Lower leg skin (tissue), 4 donors: ENCODE measurements at regions not wholly inside any gene's neighbourhood (a gene's known extent, or its start where the extent isn't known, plus 50 kb on each side); places are given as distances from the start of the nearest gene placed in this dataset.

Experiments used
- DNase-seq, 2 donors: peaks; one replicate each; pipeline ENCODE4 v3.0.0-alpha.2; 2019; ENCODE audit warnings: low spot score in 2 of 2
- H3K4me3 ChIP-seq: fragments of 200-600 bp; sonication (generic); 2 replicates; pipeline ENCODE4 v1.5.1; 2017; ENCODE audit warnings: mild to moderate bottlenecking, low read depth; ENCODE audit not compliant: poor library complexity, severe bottlenecking
- POLR2A ChIP-seq, 2 donors: fragments of 450-650 bp; IDR thresholded peaks; one replicate each; pipeline ENCODE4 v1.6.1; 2016 to 2017; ENCODE audit warnings: antibody characterized with exemption in 2 of 2, mild to moderate bottlenecking in 1 of 2, moderate library complexity in 1 of 2
- WGBS, 2 donors: methylation state at CpG; one replicate each; pipeline ENCODE4 v1.1.5; 2018; 5-methylcytosine and 5-hydroxymethylcytosine counted together
- intact Hi-C: fragments of 100-400 bp; cut with DNase I; formaldehyde crosslinking; loops from one replicate; pipeline ENCODE4 v1.15.0; 2023; ENCODE audit warnings: low total_unique reads
- TF ChIP-seq, protein P1 (sequence below), 3 donors: fragments of 450-650 bp; IDR thresholded peaks; one replicate each; pipeline ENCODE4 v1.5.1; 2016; ENCODE audit warnings: antibody characterized with exemption in 3 of 3, mild to moderate bottlenecking in 3 of 3, moderate library complexity in 2 of 3

DNA sequence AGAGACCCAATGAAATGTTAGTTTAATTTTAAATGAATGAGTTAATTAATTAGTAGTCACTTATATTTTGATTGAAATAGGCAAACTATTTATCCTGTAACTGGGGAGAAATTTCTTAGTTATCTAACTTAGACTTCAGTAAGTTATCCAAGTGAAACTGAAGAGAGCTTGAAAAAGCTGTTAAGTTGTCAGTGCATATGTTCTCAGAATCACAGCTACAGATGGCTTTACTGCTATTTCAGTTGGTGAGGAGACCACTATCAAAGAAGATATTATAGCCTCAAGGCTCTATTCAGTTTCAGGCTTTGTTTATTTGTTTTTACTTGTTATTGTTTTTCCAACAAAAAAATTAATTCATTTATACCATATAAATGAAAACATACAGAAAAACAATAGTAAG is 404.1 kb downstream of the C6orf118 start:
- DNase-seq: no peak
- intact Hi-C loops: no loop called here
- no peak for TF ChIP-seq POLR2A (IDR thresholded peaks at IDR 0.05)
- TF ChIP-seq, protein P1, sequence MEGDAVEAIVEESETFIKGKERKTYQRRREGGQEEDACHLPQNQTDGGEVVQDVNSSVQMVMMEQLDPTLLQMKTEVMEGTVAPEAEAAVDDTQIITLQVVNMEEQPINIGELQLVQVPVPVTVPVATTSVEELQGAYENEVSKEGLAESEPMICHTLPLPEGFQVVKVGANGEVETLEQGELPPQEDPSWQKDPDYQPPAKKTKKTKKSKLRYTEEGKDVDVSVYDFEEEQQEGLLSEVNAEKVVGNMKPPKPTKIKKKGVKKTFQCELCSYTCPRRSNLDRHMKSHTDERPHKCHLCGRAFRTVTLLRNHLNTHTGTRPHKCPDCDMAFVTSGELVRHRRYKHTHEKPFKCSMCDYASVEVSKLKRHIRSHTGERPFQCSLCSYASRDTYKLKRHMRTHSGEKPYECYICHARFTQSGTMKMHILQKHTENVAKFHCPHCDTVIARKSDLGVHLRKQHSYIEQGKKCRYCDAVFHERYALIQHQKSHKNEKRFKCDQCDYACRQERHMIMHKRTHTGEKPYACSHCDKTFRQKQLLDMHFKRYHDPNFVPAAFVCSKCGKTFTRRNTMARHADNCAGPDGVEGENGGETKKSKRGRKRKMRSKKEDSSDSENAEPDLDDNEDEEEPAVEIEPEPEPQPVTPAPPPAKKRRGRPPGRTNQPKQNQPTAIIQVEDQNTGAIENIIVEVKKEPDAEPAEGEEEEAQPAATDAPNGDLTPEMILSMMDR (IDR thresholded peaks at IDR 0.05): no peak
- no peak overlapping the region for H3K4me3 ChIP-seq

DNA sequence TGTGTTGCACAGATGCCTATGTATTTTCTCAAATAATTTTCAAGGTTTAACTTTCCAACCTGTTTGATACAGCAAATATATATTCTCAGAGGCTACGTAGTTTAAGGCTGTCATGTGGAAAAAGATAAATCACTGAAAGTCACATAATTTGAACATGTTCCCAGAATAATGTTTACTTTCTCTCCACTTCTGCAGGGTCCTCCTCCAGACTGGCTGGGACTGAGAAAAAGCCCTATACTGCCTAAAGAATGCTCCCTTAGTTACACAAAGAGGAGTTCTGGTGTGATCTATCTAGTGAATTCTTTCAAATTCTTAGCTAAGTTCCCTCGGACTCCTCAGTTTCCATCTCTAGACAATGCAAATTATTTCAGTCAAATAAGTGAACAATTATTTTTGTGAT is 411.0 kb downstream of the C6orf118 start:
- intact Hi-C loops: no loop called here

DNA sequence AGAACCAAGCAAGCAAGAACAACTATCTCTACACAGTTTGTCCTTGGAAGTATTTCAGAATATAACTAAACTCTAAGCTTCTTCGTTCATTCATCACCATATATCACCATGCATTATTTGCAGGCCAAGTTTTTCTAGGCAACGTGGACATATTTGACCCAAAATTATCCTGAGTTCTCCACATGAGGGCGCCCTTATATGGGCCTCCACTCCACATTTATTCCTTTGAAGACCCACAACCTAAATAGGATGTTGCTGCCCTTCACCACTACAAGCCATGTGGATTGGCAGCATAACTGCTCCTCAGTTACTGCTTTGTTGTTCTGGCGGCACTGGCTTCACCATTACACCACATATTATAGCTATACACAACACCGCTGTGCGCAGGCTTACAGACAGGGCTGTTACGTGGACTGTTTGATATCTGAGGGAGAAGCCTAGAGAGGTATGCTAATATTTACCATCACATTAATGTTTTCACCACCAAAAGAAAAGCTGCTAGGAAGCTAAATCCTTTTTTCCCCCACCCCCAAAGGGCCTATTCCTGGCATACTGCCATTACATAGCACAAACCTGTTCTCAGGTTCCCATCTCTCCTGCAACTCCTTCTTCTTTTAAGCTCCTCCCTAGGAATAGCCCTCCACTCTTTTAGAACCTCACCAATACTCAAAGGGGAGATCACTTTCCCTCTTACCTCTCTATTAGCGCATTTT is 411.7 kb downstream of the C6orf118 start:
- TF ChIP-seq, protein P1 (IDR thresholded peaks at IDR 0.05): no peak
- no peak for TF ChIP-seq POLR2A (IDR thresholded peaks at IDR 0.05)
- WGBS, 2 donors: 85 to 86% methylated on average over 8 of the region's 8 CpGs
- no peak for DNase-seq
- no peak overlapping the region for H3K4me3 ChIP-seq
- intact Hi-C loops: no loop called here

More for the DNA sequence above, 411.0 kb downstream of the C6orf118 start:
- no peak for DNase-seq
- no peak overlapping the region for H3K4me3 ChIP-seq
- WGBS, 2 donors: 37 to 39% methylated on average over 2 of the region's 2 CpGs
- no peak for TF ChIP-seq POLR2A (IDR thresholded peaks at IDR 0.05)
- TF ChIP-seq, protein P1 (IDR thresholded peaks at IDR 0.05): no peak

DNA sequence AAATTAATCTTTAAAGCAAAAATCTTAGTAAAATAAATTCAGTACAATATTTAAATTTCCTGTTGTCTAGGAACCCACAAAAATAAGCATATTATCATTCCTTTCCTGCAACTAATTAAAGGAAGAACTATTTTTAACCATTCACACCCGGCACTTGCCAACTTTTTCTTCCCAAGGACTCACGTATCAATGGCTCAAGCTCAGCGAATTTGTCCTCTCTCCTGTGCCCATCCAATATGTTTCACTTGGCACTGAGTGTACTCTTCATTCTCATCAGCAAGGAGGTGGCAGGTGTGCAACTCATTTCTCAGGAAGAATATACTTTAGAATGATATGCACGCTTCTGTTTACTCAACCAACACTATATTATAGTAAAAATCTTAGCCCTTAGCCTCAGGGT is 419.4 kb downstream of the C6orf118 start:
- no peak overlapping the region for H3K4me3 ChIP-seq
- DNase-seq: no peak
- WGBS, 2 donors: 26 to 51% methylated on average over 4 of the region's 4 CpGs
- TF ChIP-seq, protein P1 (IDR thresholded peaks at IDR 0.05): no peak
- no peak for TF ChIP-seq POLR2A (IDR thresholded peaks at IDR 0.05)
- intact Hi-C loops: no loop called here

DNA sequence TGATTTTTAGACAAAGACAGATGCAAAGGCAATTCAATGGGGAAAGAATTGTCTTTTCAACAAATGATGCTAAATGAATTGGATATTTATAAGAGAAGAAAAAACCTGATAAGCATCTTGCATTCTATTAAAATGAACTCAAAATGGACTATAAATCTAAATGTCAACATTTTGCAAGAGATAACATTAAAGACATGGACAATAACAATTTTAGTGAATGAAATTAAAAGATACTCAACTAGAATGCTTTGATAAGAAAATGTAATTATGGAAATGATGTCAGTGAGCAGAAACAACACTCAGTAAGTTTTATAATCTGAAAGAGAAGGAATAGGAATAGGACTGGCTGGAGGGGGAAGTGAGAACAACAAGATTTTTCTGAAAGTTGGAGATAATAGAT is 421.7 kb downstream of the C6orf118 start:
- TF ChIP-seq, protein P1 (IDR thresholded peaks at IDR 0.05): no peak
- TF ChIP-seq POLR2A (IDR thresholded peaks at IDR 0.05): no peak
- intact Hi-C loops: no loop called here
- no peak for DNase-seq
- H3K4me3 ChIP-seq: no peak overlapping the region

DNA sequence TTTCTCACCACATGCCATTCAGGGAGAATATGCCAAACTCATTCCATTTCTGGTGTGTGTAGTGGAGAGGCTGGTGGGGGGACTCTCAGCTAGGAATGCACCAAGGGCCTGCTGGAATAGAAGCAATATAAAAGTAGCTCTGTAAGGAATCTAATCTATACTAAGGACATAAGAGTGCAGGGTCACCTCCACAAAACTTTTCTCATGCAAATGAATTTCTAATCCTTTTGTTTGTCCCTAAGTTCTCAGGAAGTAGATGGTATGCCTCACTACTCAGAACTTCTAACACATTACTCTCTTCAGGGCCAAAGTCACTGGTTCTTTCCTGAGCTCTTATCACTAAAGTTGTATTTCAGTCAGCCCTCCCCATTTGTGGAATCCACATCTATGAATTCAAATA is 427.2 kb downstream of the C6orf118 start:
- intact Hi-C loops: no loop called here

More for the DNA sequence above, 427.2 kb downstream of the C6orf118 start:
- no peak for DNase-seq
- no peak overlapping the region for H3K4me3 ChIP-seq
- TF ChIP-seq, protein P1 (IDR thresholded peaks at IDR 0.05): no peak
- no peak for TF ChIP-seq POLR2A (IDR thresholded peaks at IDR 0.05)
